GM21360 (cell line): ENCODE measurements at regions not wholly inside any gene's neighbourhood (a gene's known extent, or its start where the extent isn't known, plus 50 kb on each side); places are given as distances from the start of the nearest gene placed in this dataset.
"Not testable (repeated sequence)": the region's sequence is repeated elsewhere in the genome, so short reads cannot be mapped to it uniquely, and the experiment has no call there.

Experiments used
- ATAC-seq: cut with Tn5 transposase; IDR thresholded peaks from one replicate; pipeline ENCODE4 v1.9.1; 2021; ENCODE audit warnings: mild to moderate bottlenecking, moderate library complexity; ENCODE audit not compliant: unreplicated experiment

DNA sequence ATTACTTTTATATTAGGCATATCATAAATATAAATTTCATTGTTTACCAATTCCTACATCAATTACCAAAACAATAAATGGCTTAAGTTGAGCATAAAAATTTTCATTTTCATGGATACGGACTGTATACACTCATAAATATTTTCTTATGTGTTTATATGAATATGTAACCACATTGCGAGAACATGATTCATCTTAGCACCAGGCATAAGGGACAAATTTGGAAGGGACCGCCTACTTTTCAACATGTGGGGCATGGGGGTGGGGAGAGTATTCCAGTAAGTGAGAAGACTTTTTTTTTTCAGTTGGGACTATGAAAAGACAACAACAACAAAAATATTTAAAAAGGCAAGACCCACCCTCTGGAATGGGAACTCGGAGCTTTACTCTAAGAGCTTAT lies 296.1 kb downstream of the RAB38 start:
- no peak for ATAC-seq

DNA sequence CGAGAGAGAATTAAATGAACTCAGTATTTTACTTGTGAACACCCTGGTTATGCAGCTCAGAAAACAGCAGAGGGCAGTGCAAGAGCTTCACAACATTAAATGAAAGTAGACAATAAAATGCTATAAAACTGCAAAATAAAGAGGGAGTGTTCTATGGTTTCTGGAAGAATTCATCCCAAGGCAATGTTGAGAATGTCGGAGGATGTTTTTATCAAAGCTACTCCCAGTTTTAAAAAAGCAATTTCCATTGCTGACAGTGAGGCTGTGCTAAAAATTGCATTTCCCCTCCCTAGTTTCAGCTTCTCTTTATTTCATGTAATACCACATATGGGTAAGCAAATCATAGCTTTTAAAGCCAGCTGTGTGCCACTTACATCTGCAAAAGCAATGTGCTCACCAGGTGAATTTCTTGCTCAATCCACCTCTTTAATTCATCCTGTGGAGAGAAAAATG lies 296.8 kb downstream of the RAB38 start:
- no peak for ATAC-seq

DNA sequence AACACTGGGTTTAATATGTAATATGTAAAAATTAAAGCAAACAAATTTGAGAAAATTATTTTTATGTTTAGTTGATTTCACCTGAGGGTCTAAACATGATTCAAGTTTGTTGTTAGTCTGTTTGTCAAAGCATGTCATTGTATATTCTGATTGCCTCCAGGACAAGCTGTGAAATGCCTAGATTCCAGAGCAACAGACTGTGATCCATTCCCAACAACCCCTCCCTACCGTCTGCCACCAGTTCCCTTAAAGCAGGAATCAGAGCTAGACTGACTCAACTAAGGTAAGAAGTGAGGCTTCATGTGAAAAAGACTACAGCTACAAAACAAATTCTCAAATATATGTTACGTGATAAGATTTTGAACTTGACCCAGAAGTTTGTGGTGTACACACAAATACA lies 304.2 kb downstream of the RAB38 start:
- ATAC-seq, result no peak

DNA sequence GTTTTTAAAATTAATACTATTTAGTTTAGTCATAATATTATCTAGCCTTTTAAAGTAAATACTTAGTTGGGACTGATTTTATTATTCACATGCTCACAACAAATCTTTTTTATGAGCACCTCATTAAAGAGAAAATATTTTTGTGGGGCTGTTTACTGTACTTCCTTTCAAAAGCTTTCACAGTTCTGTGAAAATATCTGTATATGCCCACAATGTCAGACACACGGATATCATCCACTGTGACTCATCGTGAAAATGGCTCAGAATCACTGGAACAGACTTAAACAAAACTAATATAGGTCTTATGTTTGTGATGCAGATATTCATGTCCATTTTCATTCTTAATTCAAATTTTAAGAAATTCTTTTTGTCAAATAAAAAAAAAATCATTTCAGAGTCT lies 305.2 kb downstream of the RAB38 start:
- no peak for ATAC-seq

DNA sequence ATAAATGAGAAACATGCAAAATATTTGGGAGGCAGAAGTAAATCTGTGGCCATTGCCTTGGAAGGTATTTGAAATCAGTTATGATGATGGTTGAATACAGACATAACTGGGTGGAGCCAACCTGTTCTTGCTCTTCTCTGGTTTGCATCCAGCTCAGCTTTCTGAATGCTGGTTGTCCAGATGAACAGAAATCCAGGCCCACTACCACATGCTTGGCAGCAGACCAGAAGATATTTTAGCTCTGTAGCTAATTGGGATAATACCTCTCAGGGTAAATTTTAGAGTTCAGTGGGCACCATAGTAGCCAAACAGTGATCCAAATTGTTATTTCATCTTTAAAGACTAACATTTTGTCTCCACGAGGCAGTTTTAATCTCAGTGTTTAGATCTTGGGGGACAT lies 308.3 kb downstream of the RAB38 start:
- ATAC-seq, result no peak

- ATAC-seq, result no peak
These were observed 314.2 kb downstream of the RAB38 start for GRCh38 chr11:87861030-87861429.

DNA sequence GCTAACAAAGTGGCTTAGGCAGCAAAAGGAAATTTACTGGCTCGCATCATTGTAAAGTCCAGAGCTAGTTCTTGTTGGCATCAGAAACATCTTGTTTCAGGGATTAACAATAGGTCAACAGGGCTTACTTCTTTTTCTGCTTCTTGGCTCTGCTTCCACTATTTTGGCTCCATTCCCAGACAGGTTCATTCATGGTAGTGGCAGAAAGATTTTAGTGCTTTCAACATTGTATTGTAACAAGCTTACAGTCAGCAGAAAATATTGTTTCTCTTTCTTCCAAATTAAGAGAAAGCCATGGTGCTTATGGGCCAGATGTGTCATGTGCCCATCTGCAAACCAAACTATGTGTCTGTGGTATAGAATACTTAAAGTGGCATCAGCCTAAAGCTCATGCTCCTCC lies 315.6 kb downstream of the RAB38 start:
- no peak for ATAC-seq

GRCh38 chr11:87851827-87852226 lies 323.4 kb downstream of the RAB38 start:
- ATAC-seq, result no peak

DNA sequence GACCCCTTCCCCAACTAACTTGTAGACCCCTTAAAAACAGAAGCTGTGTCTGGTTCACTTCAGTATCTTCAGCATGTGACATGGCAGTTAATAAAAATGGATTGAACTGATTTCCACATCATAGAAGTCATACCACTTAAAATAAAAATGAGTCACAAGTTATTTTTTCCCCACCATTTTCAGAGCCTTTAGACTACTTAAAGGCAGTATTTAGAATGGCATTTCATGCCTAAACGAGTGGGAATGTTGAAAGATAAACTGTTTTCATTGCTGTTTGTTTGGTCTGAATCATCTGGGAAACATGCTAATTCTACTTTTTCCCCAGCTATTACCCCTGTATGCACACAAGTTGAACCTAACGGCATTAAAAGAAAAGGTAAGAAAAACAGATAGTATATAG lies 324.0 kb downstream of the RAB38 start:
- no peak for ATAC-seq

DNA sequence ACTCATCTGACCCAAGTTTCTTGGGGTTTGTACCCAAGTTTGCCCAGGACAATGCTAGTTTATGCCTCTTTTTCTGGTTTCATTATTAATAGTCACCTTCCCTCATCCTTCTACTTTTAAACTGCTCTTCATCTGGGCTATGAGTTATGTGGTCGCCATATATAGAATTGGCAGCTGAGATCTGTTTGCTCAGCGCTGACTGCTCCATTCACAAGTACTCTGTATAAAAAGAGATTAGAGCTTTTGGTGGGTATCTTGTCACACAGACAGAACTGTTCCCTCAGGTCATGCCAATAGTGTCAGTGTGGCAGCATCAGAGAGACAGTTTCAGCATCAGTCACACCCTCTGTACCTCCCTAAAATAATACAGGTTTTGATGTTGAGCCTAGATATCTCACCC lies 326.0 kb downstream of the RAB38 start:
- no peak for ATAC-seq

- no peak for ATAC-seq
These were observed 334.5 kb downstream of the RAB38 start for GRCh38 chr11:87840786-87841185.

GRCh38 chr11:87832211-87832610 lies 343.0 kb downstream of the RAB38 start:
- ATAC-seq, result no peak

DNA sequence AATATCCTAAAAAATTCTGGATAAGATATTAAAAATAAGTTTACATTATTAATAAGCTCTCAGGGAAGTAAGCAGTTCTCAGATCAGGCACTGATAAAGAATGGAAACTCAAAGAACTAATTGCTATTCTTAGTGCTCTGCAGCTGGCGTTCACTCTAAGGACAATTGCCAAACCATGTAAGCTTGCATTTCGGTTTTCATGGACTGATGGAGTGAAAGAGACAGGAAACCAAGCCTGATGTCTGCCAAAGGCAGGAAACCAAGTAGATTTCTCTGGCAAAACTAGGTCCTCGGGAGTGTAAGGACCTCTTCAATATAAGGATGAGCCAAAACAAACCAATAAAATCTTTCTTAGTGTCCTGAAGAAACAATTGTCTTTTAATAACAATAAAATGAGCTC lies 355.2 kb downstream of the RAB38 start:
- no peak for ATAC-seq

DNA sequence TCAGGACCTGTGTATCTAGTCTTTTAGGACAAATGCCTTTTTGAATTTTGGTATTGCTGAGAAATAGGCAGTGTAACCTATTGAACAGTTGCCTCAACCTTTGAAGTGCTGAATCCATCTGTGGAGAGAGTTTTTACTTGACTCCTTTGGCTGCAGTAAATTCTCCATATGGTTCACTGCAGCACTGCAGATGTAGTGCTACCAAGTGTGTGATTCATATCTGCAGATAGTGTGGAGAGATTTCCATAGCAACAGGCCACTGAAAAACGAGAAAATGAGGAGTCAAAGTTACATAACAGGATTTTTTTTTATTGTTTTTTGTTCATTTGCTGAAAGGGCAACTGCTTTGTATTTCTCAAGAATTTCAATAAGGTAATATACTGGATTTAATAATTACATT lies 356.1 kb downstream of the RAB38 start:
- ATAC-seq, result no peak

DNA sequence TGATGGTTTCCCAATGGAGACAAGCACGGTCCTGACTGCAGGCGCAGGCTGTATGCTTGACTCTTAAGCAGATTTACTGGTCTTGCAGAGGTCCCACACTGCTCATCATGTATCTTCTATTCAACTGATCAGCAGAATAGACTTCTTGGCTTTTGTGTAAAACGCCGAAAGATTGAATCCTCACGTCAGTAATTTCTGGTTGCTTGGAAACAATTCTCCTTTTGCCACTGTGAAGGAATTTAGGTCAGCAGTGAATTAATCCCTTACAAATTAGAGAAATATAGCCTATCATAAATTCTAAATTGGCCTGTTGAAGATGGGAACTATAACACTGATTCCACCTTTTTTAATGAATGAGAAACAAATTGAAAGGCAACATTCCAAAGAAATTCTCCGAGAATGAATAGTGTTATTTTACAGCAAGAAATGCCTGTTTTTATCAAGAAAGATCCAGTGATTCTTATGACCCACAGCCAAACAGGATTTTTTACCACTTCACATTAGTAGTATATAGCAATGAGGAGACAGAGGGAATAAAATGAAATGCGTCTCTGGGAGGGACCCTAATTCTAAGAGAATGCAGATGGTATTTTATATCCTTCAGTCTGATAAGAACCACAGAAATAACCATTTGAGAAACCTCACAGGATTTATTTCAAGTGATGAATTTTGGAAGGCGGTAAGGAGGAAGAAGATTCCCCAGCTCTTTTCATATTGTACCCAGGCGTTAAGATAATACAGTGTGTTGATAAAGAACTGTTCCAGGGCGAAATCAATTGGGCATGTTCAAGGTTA lies 362.5 kb downstream of the RAB38 start:
- ATAC-seq, result no peak

GRCh38 chr11:87810486-87810885 lies 364.8 kb downstream of the RAB38 start:
- ATAC-seq, result no peak

- no peak for ATAC-seq
These were observed 366.0 kb downstream of the RAB38 start for GRCh38 chr11:87809256-87809655.

- no peak for ATAC-seq
These were observed 371.1 kb downstream of the RAB38 start for GRCh38 chr11:87804176-87804575.

DNA sequence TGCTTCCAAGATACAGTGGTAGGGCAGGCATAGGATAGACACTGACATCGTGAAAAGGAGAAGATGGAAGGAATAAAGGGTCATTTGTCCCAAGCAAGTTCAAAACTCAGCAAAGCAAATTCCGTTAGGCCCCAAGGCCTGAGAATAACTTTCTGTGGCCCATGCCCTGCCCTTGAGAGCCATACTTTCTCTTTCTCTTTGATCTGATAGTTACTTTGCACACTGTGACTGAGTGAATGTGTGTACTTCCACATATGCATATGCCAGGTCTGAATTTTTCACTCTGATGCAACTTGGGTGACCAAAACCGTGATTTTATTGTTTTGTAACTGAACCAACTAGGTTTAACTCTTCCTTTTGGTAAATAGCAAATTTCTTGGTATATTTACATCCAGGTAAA lies 371.5 kb downstream of the RAB38 start:
- ATAC-seq, result no peak

GRCh38 chr11:87784862-87785261 lies 390.4 kb downstream of the RAB38 start:
- ATAC-seq, result not testable (repeated sequence)

- no peak for ATAC-seq
These were observed 395.2 kb downstream of the RAB38 start for GRCh38 chr11:87780068-87780413.

DNA sequence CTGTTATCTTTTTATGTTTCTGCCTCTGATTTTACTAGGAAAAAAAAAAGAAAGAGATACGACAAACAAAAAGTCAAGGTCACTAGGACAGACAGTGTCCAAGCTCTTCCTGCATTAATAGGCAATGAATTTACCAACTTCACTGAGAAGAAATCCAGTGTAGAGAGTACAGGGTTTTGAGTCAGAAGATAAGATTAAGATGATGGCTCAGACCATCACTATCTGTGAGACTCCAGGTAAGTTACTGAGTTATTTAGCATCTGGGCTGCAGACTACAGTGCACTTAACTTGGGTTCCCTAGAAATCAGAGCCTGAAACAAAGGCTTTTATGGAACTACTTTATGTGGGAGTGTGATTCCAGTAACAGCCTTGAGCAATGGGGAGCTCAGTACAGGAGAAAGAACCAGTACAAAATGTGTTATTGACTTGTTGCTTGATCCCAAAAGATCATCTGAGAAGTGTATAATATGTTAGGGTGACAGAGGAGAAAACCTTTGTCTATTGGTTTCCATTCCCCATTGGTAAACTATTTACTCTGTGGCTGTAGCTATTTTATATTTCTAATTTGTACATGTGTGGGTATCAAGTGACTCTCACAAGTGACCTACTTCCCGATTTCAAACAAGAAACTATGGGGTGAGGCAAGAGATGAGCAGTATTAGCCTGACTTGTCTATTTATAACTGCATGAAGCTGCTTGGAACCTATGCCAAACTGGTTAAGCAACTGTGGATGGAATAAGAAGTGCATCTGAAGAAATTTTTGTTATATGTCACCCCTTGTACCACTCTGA lies 395.8 kb downstream of the RAB38 start:
- no peak for ATAC-seq
